GM23338 (cell line): ENCODE measurements at regions not wholly inside any gene's neighbourhood (a gene's known extent, or its start where the extent isn't known, plus 50 kb on each side); places are given as distances from the start of the nearest gene placed in this dataset.

Experiments
- ATAC-seq: fragments of 200-7000 bp; cut with Tn5 transposase; 3 replicates; pipeline ENCODE4 v1.9.1; 2020
- DNase-seq: peaks from one replicate; pipeline ENCODE4 v3.0.0-alpha.2; 2015; ENCODE audit warnings: low spot score
- H2AFZ ChIP-seq: fragments of 200-600 bp; sonication (generic); 2 replicates; pipeline ENCODE4 v1.8.0; 2016; ENCODE audit warnings: antibody characterized with exemption, mild to moderate bottlenecking, moderate library complexity
- H3F3A ChIP-seq: fragments of 200-600 bp; sonication (generic); replicated peaks from 2 replicates; pipeline ENCODE4 v1.8.0; 2017; ENCODE audit warnings: antibody characterized with exemption, mixed run types, low read depth
- H3K27ac ChIP-seq: fragments of 200-600 bp; sonication (generic); 2 replicates; pipeline ENCODE4 v1.6.1; 2016; ENCODE audit warnings: low read depth
- H3K27me3 ChIP-seq: fragments of 200-600 bp; sonication (generic); 2 replicates; pipeline ENCODE4 v1.8.0; 2016; ENCODE audit warnings: mild to moderate bottlenecking, mixed run types, moderate library complexity; ENCODE audit not compliant: insufficient read depth
- H3K36me3 ChIP-seq: fragments of 200-600 bp; sonication (generic); 2 replicates; pipeline ENCODE4 v1.8.0; 2016; ENCODE audit warnings: mild to moderate bottlenecking; ENCODE audit not compliant: insufficient read depth
- H3K4me1 ChIP-seq: fragments of 200-600 bp; sonication (generic); 2 replicates; pipeline ENCODE4 v1.8.0; 2016; ENCODE audit warnings: mild to moderate bottlenecking, moderate library complexity; ENCODE audit not compliant: insufficient read depth
- H3K4me2 ChIP-seq: fragments of 200-600 bp; sonication (generic); 2 replicates; pipeline ENCODE4 v1.7.1; 2017; ENCODE audit warnings: mixed run types
- H3K4me3 ChIP-seq: fragments of 200-600 bp; sonication (generic); 2 replicates; pipeline ENCODE4 v1.6.1; 2016; ENCODE audit warnings: mixed run types
- H3K79me2 ChIP-seq: fragments of 200-600 bp; sonication (generic); replicated peaks from 2 replicates; pipeline ENCODE4 v1.8.0; 2017; ENCODE audit warnings: mild to moderate bottlenecking; ENCODE audit not compliant: insufficient read depth
- H3K9me2 ChIP-seq: fragments of 200-600 bp; sonication (generic); 2 replicates; pipeline ENCODE4 v1.8.0; 2017; ENCODE audit not compliant: insufficient read depth
- H4K20me1 ChIP-seq: fragments of 200-600 bp; sonication (generic); replicated peaks from 2 replicates; pipeline ENCODE4 v1.8.0; 2017; ENCODE audit warnings: mild to moderate bottlenecking; ENCODE audit not compliant: insufficient read depth
- H3K27ac Mint-ChIP-seq: 2 replicates; pipeline ENCODE4 v1.8.0; 2020; ENCODE audit warnings: inconsistent platforms, mild to moderate bottlenecking, moderate library complexity, mixed read lengths
- H3K27me3 Mint-ChIP-seq: 3 replicates; pipeline ENCODE4 v1.8.0; 2022; ENCODE audit warnings: low read depth, mild to moderate bottlenecking, moderate library complexity, mixed read lengths, inconsistent platforms; ENCODE audit not compliant: insufficient read depth, poor library complexity
- H3K36me3 Mint-ChIP-seq: 3 replicates; pipeline ENCODE4 v1.8.0; 2021; ENCODE audit warnings: low read depth, mild to moderate bottlenecking, inconsistent platforms, moderate library complexity, mixed read lengths
- H3K4me1 Mint-ChIP-seq: 3 replicates; pipeline ENCODE4 v1.8.0; 2020; ENCODE audit warnings: mild to moderate bottlenecking, inconsistent platforms, mixed read lengths
- H3K4me3 Mint-ChIP-seq: 3 replicates; pipeline ENCODE4 v1.8.0; 2021; ENCODE audit warnings: moderate library complexity, mild to moderate bottlenecking, inconsistent platforms, mixed read lengths
- H3K9me3 Mint-ChIP-seq: 3 replicates; pipeline ENCODE4 v1.8.0; 2020; ENCODE audit warnings: moderate library complexity, mild to moderate bottlenecking, inconsistent platforms, mixed read lengths
- CREB1 ChIP-seq: fragments of 250-450 bp; sonication (Bioruptor Pico); IDR thresholded peaks from 2 replicates; pipeline ENCODE4 v1.5.0; 2020; ENCODE audit warnings: low read depth, mild to moderate bottlenecking, moderate library complexity
- ETS1 ChIP-seq: IDR thresholded peaks from 2 replicates; pipeline ENCODE4 v1.6.1; 2016; ENCODE audit warnings: antibody characterized with exemption
- EZH2 ChIP-seq: fragments of 200-600 bp; sonication (generic); IDR thresholded peaks from one replicate; pipeline ENCODE4 v1.8.0; 2017; ENCODE audit warnings: antibody characterized with exemption, mild to moderate bottlenecking, low read depth; ENCODE audit not compliant: unreplicated experiment
- EZH2phosphoT487 ChIP-seq: fragments of 200-600 bp; sonication (generic); IDR thresholded peaks from one replicate; pipeline ENCODE4 v1.8.1; 2018; ENCODE audit warnings: antibody characterized with exemption; ENCODE audit not compliant: unreplicated experiment
- JUNB ChIP-seq: IDR thresholded peaks from one replicate; pipeline ENCODE4 v1.6.1; 2016; ENCODE audit warnings: antibody characterized with exemption; ENCODE audit not compliant: unreplicated experiment
- NANOG ChIP-seq: IDR thresholded peaks from 2 replicates; pipeline ENCODE4 v1.6.1; 2016; ENCODE audit warnings: antibody characterized with exemption, borderline replicate concordance
- POLR2AphosphoS5 ChIP-seq: IDR thresholded peaks from 2 replicates; pipeline ENCODE4 v1.6.1; 2016; ENCODE audit warnings: antibody characterized with exemption, low read depth
- STAT1 ChIP-seq: IDR thresholded peaks from one replicate; pipeline ENCODE4 v1.6.1; 2016; ENCODE audit warnings: antibody characterized with exemption; ENCODE audit not compliant: unreplicated experiment
- ZNF114 ChIP-seq: fragments of 250-450 bp; sonication (Bioruptor Pico); IDR thresholded peaks from 2 replicates; pipeline ENCODE4 v1.5.0; 2020; ENCODE audit warnings: mild to moderate bottlenecking, moderate library complexity
- ZNF331 ChIP-seq: fragments of 250-450 bp; sonication (Bioruptor Pico); IDR thresholded peaks from 2 replicates; pipeline ENCODE4 v1.5.0; 2020; ENCODE audit warnings: low read depth, mild to moderate bottlenecking, moderate library complexity
- ZNF462 ChIP-seq: fragments of 250-450 bp; sonication (Bioruptor Pico); IDR thresholded peaks from 2 replicates; pipeline ENCODE4 v1.5.0; 2020; ENCODE audit warnings: mild to moderate bottlenecking, moderate library complexity
- TF ChIP-seq, protein P1 (sequence below), 2 experiments: fragments of 200-600 bp in 1 of 2; sonication (generic) in 1 of 2; conservative IDR thresholded peaks; 2 replicates each; pipeline versions ENCODE4 v1.5.1 to v1.6.1; 2016 to 2017; ENCODE audit warnings: antibody characterized with exemption in 2 of 2, low read depth in 2 of 2, mild to moderate bottlenecking in 2 of 2, moderate library complexity in 1 of 2

DNA sequence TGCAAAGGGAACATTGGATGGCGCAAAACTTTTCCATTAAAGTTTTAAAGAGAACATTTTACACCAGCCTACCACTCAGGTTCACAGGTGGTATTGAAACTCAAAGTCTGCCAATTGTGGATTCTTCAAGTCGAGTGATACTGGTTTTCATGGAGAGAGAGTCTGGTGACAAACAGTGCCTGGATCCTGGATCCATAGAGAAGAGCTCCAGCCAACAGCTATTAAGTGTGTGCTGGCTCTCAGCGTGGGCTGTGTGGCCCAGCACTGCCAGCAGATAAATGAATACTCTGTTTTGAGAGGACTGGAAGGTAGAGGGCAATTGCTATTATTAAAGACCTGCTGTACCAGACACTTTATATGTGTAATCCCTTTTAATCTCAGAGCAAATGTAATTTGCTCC is 118.9 kb upstream of the SYT6 start (continued):
- no peak for TF ChIP-seq EZH2phosphoT487

DNA sequence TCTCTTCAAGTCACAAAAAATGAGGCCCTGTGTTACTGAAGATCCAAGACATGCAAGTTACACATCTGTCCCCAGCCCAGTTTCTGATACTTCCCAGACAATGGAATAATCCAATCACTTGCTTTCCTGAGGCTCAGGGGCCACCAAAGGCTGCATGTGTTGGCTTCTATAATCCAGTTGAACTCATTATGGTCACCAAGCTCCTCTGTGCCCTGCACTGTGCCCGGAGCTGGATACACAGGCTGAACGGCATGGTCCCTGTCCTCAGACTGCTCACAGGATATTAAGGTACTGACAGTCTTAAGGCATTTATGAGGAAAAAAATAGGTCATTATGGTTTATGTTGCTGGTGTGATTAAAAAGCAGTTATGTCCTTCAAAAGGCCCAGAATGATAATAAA is 117.0 kb upstream of the SYT6 start:
- no peak overlapping the region for H3K4me2 ChIP-seq
- no peaks in the 10 kb centered on the region for H3K4me1 ChIP-seq
- H3K4me3 ChIP-seq = no peak overlapping the region
- H3K36me3 Mint-ChIP-seq = no peaks in the 10 kb centered on the region
- H2AFZ ChIP-seq = peak overlapping the region; percentile 60; the same call in 1 of the 2 replicates
- H3K27me3 Mint-ChIP-seq = peaks cover 2% of the 10 kb centered on the region
- H3K27me3 ChIP-seq = peaks cover 3% of the 10 kb centered on the region; the same call in 1 of the 2 replicates
- no peaks in the 10 kb centered on the region for H3K4me1 Mint-ChIP-seq
- no peaks in the 10 kb centered on the region; the same call in 2 of the 3 replicates for H3K9me3 Mint-ChIP-seq
- peaks cover 16% of the 10 kb centered on the region; the same call in 1 of the 2 replicates for H3K9me2 ChIP-seq
- H3K27ac Mint-ChIP-seq = no peak overlapping the region
- no peaks in the 10 kb centered on the region for H3F3A ChIP-seq
- H3K27ac ChIP-seq = no peak overlapping the region
- no peaks in the 10 kb centered on the region for H3K79me2 ChIP-seq
- no peaks in the 10 kb centered on the region for H4K20me1 ChIP-seq
- H3K4me3 Mint-ChIP-seq = no peak overlapping the region
- ATAC-seq = no peak
- no peak for TF ChIP-seq EZH2phosphoT487
- H3K36me3 ChIP-seq = no peaks in the 10 kb centered on the region
- DNase-seq = no peak

DNA sequence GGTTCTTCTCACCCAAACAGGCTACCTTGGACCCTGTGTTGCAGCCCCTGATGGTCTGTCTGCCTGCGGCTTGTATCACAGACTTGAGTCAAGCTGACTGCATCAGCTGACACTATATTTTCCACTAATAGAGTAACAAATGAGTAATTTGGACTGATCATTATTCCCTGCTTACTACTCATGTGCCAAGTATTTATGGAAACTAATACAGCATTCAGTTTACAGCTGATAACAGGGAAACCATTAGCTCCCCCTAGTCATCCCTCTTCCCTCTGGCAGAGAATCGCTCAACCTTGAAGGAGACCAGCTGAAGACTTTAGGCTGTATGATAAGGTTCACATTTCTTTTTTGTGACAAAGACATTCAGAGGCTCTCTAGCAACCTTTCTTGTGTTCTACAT is 116.6 kb upstream of the SYT6 start:
- Histone ChIP-seq H3K4me1 (no peaks in the 10 kb centered on the region), H4K20me1 (no peaks in the 10 kb centered on the region), H3K4me3 (no peak overlapping the region), H3K4me2 (no peak overlapping the region), H3F3A (no peaks in the 10 kb centered on the region), H3K79me2 (no peaks in the 10 kb centered on the region), H2AFZ (peak overlapping the region; percentile 60; the same call in 1 of the 2 replicates), H3K27ac (no peak overlapping the region), H3K9me2 (peaks cover 20% of the 10 kb centered on the region), H3K27me3 (peaks cover 3% of the 10 kb centered on the region; the same call in 1 of the 2 replicates), H3K36me3 (no peaks in the 10 kb centered on the region)
- Mint-ChIP-seq H3K9me3 (no peaks in the 10 kb centered on the region; the same call in 2 of the 3 replicates), H3K36me3 (no peaks in the 10 kb centered on the region), H3K27ac (no peak overlapping the region), H3K4me1 (no peaks in the 10 kb centered on the region), H3K27me3 (peaks cover 2% of the 10 kb centered on the region), H3K4me3 (no peak overlapping the region)
- no peak for DNase-seq
- no peak for ATAC-seq
- TF ChIP-seq EZH2 (no peak), STAT1 (no peak), POLR2AphosphoS5 (no peak), ZNF462 (no peak), ETS1 (no peak), CREB1 (CRISPR knock-in tag) (no peak), ZNF114 (CRISPR knock-in tag) (no peak), NANOG (no peak), EZH2phosphoT487 (no peak), JUNB (no peak), ZNF331 (no peak)
- TF ChIP-seq, protein P1, sequence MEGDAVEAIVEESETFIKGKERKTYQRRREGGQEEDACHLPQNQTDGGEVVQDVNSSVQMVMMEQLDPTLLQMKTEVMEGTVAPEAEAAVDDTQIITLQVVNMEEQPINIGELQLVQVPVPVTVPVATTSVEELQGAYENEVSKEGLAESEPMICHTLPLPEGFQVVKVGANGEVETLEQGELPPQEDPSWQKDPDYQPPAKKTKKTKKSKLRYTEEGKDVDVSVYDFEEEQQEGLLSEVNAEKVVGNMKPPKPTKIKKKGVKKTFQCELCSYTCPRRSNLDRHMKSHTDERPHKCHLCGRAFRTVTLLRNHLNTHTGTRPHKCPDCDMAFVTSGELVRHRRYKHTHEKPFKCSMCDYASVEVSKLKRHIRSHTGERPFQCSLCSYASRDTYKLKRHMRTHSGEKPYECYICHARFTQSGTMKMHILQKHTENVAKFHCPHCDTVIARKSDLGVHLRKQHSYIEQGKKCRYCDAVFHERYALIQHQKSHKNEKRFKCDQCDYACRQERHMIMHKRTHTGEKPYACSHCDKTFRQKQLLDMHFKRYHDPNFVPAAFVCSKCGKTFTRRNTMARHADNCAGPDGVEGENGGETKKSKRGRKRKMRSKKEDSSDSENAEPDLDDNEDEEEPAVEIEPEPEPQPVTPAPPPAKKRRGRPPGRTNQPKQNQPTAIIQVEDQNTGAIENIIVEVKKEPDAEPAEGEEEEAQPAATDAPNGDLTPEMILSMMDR (conservative IDR thresholded peaks at IDR 0.05; ENCODE audit: low read depth in 2 of 2) = no peak
